T-helper 22 cell (primary cell): ENCODE measurements at regions not wholly inside any gene's neighbourhood (a gene's known extent, or its start where the extent isn't known, plus 50 kb on each side); places are given as distances from the start of the nearest gene placed in this dataset.

Source experiments
- DNase-seq: peaks from one replicate; pipeline ENCODE4 v3.0.0-alpha.2; 2020; ENCODE audit warnings: low read depth

DNA sequence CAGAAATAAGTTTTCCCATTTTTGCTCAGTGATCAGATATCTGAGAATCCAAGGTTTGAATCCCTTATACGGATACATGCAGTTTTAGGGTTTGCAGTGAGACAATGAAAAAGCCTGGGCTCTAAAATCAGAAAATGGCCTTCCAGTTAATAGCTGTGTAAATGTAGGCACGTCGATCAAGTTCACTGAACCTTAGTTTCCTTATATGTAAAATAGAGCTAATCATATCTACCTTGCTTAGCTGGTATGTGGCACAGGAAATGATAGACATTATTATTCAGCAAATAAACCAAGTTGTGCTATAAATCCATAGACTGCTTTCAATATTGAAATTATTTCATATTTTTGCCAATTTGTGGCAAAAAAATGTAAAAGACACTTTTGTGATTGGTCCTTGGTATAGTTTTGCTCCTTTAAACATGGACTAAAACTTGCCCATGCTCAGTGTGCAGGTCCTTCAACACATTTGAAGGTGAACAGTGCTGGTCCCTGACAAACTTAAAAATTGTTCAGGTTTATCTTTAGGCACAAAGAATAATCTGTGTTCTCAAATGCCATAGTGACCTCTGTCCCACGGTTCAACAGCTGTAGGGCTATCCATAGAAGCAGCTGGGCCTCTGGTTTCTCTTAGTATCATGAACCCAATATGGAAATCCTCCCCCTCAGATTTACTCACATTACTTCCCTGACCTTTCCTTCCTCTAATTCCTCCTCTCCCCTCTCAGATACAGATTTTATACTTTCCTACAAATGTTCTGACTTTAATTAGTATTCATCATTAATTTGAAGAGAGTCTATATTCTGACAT is 51.0 kb downstream of the CCDC54 start:
- no peak for DNase-seq

DNA sequence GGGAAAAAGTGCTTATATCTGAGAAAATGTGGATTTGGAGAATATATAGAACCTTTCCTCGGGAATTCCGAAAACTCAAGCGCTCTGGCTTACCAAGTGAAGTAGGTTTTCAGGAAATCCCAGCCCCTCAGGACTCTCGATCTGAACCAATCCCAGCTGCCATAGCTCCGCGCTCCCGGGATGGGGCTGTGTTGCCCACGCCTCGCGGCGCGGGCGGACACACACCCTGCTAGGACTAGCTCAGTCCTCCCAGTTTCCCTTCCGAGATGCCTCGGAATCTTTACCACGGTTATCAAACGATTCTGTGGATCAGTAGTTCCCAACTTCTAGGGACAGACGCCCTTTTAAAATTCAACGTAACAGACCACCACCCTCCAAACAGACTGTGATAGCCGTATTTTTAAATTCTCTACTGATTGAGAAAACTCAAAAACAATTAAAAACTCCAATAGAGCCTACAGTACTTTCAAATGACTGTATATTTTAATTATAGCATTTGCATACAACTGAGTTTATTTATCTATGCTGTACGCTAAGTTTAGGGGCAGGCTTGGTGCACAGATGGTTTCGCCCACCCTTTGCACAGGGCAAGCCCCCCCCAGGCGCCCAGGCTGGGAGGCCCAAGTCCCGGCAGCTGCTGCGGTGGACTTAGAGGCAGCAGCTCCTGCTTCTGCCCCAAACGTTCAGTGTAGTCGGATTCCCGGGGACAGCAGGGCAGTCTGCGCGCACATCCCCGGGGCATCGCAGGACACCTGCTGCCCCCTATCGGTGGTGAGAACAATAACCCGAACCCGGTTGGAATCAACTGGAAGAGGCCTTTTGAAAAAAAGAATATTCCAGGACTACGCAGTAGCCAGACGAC is 52.3 kb downstream of the CCDC54 start:
- DNase-seq = peak; percentile 4

DNA sequence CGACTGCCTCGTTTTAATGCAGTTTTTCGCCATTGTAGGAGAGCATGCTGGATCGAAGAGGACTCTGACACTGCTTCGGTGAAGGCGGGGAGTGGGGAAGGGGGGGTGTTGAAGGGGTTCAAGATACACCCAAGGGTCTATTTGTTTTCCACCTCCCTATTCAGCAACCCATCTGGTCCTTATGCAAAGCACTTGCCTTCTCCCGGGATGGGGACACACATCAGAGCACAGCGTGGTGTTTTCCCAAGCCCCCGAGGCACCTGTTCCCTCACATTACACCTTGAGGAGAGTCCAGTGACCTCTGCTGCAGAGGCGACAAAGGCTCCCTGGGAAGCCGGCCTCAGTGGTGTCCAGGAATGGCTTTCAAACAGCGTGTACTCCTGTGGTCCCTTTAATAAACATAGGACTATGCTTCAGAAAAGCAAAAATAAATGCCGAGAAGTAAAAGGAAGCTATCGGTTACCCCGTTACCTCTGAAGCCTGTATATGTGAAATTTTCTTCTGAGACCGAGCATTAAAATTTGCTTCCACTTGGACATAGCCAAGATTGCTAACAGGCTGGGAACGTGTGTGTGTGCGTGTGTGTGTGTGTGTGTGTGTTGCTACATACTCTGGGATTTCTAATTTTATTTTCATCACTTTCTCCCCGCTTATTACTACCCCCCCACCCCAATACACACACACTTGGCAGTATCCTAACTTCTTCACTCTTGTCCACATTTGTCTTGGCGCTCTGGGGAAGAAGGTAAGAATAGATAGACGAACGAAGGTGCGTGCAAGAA is 53.2 kb downstream of the CCDC54 start:
- no peak for DNase-seq

DNA sequence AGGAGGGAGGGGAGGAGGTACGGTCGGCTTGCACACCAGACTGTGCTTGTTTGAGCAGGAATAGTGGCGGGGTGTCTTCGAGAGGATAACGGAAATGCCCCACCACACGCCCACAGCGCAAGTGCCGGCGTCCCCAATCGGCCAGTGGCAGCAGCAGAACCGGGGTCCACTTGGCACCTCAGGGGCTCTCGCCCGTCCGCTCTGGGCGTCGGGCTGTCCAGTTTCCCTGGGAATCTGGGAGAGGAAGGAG is 53.7 kb downstream of the CCDC54 start:
- peak; percentile 0 for DNase-seq

DNA sequence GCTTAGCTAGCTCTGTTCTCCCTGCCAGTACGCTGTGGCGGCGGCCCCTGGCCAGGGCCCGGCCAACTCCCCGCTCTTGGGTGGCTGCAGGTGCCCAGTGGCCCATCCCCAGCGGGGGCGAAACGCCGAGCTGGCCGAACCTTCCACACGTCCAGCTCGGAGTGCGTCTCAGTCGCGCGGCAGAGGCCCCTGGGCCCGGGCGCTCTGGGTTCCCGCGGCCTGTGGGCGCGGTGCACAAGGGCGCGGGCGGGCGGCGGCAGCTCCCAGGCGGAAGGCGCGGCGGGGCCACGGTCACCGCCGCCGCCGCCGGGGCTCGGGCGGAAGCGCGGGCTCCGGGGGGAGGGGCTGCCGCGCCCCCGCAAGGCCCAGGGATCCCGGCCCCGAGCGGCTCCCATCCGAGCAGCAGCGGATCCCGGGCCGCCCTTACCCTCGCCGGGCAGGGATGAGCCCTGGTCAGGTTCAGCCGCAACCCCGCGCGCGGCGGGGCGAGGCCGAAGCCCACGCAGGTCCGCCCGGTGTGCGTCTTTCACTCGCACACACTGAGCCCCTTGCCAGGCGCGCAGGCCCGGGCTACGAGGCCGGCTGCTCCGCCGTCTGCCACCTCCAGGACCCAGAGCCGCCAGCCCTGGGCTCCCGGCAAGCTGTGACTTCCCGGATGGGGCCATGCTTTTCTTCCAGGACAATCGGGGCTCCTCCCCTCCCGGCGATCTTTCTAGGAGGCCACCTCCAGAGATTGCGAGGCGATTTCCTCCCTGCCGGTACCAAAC is 54.2 kb downstream of the CCDC54 start:
- peak; percentile 3 for DNase-seq

DNA sequence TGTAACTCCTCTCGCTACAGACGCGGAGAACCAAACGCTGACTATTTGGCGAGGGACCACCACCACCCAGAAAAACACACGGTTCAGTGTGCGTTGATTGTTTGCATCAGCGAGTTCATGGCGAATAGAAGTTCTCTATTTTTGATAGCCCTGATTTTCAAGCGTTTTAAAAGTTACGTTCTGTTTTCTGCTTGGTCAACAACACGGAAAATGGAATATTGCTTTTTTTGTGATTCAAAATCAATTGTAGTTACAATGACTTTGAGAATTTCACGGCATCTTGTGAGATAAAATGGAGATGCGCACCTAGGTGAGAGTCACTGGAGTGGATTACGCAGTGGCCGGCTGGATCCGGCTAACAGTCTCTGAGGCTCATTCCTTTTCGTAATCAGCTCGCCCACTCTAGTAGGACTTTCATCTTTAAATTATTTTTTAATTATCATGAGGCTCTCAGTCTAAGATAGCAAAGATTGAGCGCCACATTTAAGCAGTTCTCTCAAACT is 54.8 kb downstream of the CCDC54 start:
- DNase-seq = no peak

DNA sequence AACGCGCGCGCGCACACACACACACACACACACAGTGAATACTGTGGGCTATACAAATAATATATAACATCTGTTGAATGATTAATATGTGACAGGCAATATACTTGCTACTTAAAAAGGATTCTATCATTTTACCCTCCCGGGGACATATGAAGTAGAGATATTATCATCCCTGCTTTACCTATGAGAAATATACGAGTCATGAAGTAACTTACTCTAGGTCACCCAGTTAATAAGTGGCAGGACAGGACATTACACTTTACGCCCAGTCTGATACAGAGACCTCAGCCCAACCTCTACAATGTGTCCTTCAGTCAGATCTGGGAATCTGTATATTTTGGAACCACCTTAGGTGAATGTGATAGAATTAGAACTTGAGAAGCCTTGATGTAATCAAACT is 55.4 kb downstream of the CCDC54 start:
- no peak for DNase-seq

DNA sequence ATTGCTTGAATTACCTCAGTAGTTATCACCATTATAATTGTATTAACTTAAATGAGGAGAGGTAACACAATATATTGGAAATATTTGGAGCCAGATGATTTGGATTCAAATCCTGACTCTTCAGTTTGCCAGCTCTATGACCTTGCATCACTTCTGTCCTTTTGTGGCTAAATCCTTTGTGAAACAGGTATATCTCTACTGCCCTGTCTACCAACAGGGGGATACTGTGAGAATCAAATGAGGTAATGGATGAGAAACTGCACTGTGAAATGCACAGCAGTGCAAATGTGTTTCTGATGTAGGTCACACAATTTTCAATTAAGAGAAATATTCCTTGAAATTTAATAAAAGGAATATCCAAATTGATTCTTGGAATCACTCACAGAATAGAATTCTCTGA is 58.8 kb downstream of the CCDC54 start:
- DNase-seq = no peak

DNA sequence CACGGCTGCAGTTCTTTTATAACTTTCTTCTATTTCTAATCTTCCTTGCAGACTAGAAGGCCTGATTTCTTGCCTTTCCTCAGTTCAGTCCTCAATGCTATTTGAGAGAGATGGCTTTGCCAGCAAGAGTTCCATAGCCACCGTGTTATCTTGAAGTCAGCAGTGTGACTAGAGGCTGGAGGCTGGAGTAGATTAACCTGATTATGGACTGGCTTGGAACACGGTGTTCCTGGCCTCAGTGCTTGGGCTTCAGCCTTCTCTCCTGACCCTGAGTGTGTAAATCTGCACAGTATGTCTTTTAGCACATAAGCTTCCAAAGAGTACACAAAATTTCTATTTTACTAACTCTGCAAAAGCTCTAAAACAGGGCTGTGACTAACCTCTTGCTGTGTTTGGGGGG is 61.4 kb downstream of the CCDC54 start:
- DNase-seq = no peak

DNA sequence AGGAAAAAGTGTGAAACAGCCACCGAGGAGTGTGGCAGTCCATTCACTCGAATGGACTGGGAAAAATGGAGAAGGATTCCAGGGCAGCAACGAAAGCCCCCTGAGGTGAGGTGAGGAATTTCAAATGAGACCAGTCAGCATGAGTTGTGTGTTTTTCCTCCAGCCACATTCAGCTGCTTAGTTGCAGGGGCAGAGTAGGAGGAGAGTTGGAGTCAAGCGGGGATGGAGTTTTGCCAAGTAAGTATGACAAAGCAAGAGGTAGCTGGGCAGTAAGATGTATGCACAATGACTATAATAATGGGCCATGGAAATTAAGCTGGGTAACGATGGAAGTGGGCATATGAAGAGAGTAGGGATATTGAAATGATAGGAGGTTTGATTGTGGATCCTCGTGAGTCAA is 64.4 kb downstream of the CCDC54 start:
- DNase-seq = no peak

DNA sequence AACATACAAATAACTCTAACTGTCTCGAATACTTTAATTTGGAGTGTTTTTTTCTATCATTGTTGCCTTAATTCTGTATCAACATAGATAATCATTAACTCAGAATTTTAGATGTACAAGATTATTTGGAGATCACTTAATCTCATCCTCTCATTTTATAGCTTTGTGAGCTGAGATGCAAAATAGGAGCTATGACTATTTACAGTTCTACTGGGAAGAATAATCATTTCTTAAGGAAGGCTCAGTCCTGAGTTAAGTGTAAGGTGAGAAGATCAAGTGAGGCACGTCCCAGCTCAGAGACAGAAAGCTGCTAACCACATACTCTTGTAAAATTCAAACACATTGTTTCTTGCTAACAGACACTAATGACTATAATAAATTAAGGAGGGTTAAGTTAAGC is 66.2 kb downstream of the CCDC54 start:
- DNase-seq = no peak

DNA sequence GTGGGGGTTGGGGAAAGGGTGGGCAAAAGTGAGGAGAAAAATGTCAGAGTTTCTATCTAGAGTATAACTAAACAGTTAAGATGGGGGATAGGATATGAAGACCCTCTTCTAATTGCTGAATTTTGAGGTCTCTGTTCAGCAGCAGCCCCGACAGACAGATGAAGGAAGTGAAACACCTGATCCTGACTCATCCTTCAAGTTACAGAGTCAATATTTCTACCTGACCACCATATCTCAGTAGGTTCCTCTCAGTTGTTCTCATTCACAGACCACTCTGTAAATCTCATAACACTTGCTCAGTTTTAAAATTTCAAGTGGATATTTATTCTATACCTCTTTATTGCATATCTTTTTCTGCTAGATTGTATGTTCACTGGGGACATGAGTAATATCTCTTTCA is 69.5 kb downstream of the CCDC54 start:
- no peak for DNase-seq

DNA sequence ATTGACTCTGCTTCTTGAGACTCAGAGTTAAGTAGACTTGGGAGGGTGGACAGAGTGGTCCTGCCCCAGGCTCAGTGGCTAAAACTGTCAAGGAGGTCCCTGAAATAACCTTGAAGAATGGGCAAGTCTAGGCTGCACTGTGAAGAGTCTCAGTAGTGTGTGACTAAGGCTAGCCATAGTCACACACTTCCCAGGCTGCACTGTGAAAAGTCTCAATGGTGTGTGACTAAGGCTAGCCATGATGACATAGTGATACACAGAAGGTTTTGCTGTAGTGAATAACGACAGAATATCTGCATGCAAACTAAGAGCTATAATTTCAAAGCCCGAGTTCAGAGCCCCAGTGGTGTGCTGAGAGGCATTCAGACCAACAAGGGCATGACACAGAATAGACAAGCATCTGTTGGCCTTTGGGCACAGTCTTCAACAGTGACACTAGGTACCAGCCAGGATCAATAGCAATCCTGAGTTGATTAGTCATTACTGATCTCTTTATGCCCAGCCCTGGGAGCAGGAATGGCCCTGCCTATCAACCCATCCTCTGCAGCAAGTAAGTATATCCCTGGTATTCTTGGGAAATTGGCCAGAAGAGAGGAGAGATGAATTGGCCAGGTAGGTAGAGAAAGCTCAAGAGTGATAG is 72.4 kb upstream of the BBX start:
- DNase-seq = no peak

DNA sequence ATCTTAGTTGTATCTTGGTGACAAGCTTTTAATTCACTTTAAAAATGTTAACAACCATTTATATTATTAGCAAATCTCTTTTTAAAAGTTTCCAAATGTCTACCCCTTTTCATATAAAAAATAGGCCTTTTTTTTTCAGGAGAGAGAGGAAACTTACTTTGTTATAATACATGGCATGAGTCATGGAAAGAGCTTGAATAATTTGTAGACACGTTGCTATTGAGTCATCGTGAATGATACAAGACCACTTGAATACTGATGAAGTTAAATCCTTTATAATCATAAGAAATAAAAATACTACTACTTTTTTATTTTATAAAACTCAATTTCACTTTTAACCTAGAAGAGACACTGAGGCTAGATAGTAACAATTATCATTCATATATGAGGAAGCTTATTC is 70.3 kb upstream of the BBX start:
- no peak for DNase-seq

DNA sequence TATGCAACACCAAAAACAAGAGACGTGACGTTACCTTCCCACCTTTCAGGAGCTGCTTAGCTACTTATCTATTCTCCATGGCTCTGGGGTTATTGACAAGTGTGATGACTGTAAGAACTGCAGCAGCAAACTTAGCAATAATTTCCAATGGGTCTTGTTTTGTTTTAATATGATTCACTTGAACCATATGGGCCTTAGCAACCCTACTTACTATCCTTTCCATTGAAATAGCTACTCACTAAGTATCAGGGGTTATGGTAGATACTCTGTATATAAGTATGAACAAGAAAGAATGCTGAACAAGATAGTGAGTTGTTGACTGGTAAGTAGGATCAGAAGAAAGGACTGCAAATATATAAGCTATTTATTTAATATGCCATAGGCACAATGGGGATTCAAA is 69.3 kb upstream of the BBX start:
- DNase-seq = no peak

DNA sequence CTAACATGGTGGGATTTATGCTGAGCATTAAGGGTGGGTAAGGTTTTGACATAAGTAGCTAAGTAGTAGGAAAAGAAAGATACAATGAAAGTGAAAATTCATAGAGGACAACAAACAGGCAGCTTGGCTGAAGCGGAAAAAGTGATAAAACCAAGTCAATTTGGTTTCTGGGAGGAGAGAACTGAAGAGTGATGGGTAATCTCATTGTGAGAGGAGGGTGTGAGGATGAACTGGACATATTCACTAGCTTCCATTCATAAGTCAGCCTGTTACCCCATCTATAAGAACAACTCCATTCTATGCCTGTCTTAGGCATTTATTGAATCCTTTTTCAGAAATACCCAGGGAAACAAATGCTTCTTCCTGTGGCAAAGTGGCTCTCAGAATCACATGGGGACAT is 67.1 kb upstream of the BBX start:
- no peak for DNase-seq

DNA sequence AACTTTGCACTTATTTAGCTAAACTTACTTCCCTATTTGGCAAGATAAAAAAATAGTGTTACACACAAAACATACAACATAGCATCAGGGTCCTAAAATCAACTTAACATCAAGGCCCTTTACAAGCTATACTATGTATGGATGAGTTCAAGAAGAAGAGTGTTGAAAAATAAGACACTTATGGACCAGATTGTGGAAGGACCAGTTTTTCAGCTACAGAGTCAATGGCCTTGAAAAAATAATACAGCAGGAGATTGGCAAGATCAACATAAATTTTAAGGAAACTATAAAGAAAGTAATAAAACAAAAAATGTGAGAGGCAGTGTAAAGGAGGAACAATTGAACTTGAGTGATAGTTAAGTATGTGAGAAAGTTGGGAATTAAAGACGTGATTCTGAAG is 66.3 kb upstream of the BBX start:
- DNase-seq = no peak

DNA sequence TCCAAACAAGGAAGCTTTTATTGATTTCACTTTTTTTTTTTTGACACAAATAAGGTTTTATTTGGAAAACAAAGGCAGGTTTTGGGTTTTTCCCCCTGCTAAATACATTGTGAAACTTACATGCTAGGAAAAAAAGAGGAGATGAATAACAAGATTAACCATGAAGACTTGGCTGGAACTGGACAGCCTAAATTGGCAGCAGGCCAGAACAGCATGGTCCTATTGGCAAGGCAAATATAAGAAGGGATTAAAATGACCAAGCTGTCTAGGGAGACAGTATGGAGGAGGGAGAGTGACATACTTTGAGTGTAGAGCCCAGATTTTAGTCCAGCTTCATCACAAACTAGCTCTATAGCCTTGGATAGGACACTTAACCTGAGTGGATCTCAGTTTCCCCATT is 63.9 kb upstream of the BBX start:
- no peak for DNase-seq

DNA sequence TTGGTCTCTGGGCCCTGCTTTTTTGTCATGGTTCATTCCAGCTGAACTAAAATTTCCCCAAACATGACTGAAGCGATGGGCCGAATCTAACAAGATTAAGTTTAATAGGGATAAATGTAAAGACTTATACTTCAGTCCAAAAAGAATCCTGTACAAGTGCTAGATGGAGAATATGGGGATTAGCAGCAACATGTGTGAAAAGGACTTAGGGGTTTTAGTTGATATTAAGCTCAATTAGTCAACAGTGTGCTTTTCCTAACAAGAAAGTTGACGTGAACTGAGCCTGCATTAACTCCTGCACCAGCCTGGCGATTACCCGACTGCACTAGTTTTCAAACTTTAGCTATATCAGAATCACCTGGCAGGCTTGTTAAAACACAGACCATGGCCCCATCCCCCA is 61.0 kb upstream of the BBX start:
- no peak for DNase-seq

DNA sequence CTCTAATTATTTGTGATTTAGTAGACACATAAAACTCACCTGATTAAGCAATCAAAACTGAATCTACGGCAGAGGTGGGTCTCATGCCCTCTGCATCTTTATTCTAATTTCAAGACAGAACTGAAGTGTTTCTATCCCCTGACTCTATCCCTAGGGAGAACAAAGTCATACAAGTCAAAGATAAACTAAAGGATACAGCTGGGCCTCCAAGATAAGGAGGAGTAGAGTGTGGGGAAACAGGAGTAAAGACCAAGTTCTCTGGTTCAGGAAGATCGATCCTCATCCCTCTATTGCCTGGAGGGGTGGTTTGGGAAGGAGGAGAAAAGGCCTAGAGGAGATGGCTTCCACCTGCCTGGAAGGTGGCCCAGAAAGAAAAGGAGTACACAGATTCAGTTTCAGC is 58.7 kb upstream of the BBX start:
- no peak for DNase-seq

DNA sequence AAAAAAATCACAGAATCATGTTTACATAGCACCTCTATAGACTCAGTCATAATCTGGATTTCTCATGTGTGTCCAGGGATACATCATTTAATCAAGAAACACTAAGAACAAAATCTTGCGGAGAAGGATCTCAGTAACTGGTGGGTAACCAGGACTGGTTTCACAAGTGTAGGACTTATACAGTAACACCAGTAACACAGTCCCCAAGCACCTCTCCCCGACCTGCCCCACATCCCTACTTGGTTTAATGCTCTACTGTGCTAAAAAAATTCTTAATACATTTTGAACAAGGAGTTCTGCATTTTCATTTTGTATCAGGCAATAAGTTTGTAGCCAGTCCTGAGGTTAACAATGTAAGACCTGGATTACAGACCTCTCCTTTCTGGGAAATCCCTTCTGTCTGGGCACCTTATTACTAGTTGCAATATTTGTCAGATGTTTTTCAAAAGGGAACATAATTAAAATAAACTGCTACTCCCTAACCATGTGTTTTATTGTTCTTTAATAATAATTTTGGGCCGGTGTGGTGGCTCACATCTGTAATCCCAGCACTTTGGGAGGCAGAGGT is 57.6 kb upstream of the BBX start:
- DNase-seq = no peak
